ENCODE measurements at regions not wholly inside any gene's neighbourhood (a gene's known extent, or its start where the extent isn't known, plus 50 kb on each side); places are given as distances from the start of the nearest gene placed in this dataset.

GRCh38 chrX:22674932-22675331, 324.8 kb upstream of the DDX53 start:
- no peak for DNase-seq

- no peak for DNase-seq
These were observed 313.6 kb upstream of the DDX53 start for GRCh38 chrX:22686138-22686541.

GRCh38 chrX:22689290-22689689, 310.5 kb upstream of the DDX53 start:
- DNase-seq: no peak

GRCh38 chrX:22690116-22690515, 309.6 kb upstream of the DDX53 start:
- DNase-seq: no peak

- DNase-seq: no peak
These were observed 307.7 kb upstream of the DDX53 start for GRCh38 chrX:22691966-22692565.

GRCh38 chrX:22698151-22698550, 301.6 kb upstream of the DDX53 start:
- DNase-seq: no peak

- no peak for DNase-seq
These were observed 300.1 kb upstream of the DDX53 start for GRCh38 chrX:22699581-22700091.

GRCh38 chrX:22712942-22713341, 286.8 kb upstream of the DDX53 start:
- DNase-seq: no peak

- DNase-seq: no peak
These were observed 269.2 kb upstream of the DDX53 start for GRCh38 chrX:22730542-22730941.

GRCh38 chrX:22737541-22737940, 262.2 kb upstream of the DDX53 start:
- DNase-seq: no peak

GRCh38 chrX:22739276-22739675, 260.5 kb upstream of the DDX53 start:
- no peak for DNase-seq

- DNase-seq: no peak
These were observed 258.9 kb upstream of the DDX53 start for GRCh38 chrX:22740836-22741235.

GRCh38 chrX:22742174-22742573, 257.6 kb upstream of the DDX53 start:
- DNase-seq: no peak

- DNase-seq: no peak
These were observed 253.7 kb upstream of the DDX53 start for GRCh38 chrX:22746081-22746480.

GRCh38 chrX:22748093-22748999, 251.4 kb upstream of the DDX53 start:
- peak; percentile 34 for DNase-seq

GRCh38 chrX:22758807-22759481, 240.8 kb upstream of the DDX53 start:
- no peak for DNase-seq

- no peak for DNase-seq
These were observed 239.2 kb upstream of the DDX53 start for GRCh38 chrX:22760513-22761057.

- DNase-seq: no peak
These were observed 211.5 kb upstream of the DDX53 start for GRCh38 chrX:22788221-22788620.

- DNase-seq: no peak
These were observed 204.1 kb upstream of the DDX53 start for GRCh38 chrX:22795671-22796070.

GRCh38 chrX:22800360-22800759, 199.4 kb upstream of the DDX53 start:
- no peak for DNase-seq

GRCh38 chrX:22800806-22801205, 199.0 kb upstream of the DDX53 start:
- DNase-seq: no peak

- DNase-seq: no peak
These were observed 196.4 kb upstream of the DDX53 start for GRCh38 chrX:22803353-22803752.

GRCh38 chrX:22810876-22811275, 188.9 kb upstream of the DDX53 start:
- DNase-seq: no peak

Data from stimulated activated CD4-positive, alpha-beta T cell treated with anti-CD3 and anti-CD28 coated beads, Interleukin-4, amount 100 ng/mL, for 24 hours (primary cell).